ENCODE measurements at regions not wholly inside any gene's neighbourhood (a gene's known extent, or its start where the extent isn't known, plus 50 kb on each side); places are given as distances from the start of the nearest gene placed in this dataset.
"Not testable (repeated sequence)": the region's sequence is repeated elsewhere in the genome, so short reads cannot be mapped to it uniquely, and the experiment has no call there.

- H3K27ac ChIP-seq (ENCODE audit: low read depth, low read length): no peak overlapping the region
- 66 to 88% (median 86%) methylated on average over 3 of the region's 3 CpGs for WGBS, 3 donors
Measured at GRCh38 chr15:38642689-38643270, 78.2 kb upstream of the RASGRP1 start.

GRCh38 chr15:38644353-38644752 lies 79.7 kb upstream of the RASGRP1 start:
- H3K27ac ChIP-seq (ENCODE audit: low read depth, low read length): not testable (repeated sequence)
- WGBS, 3 donors: 84 to 96% (median 91%) methylated on average over 3 of the region's 3 CpGs

GRCh38 chr15:38646716-38647115 lies 82.1 kb upstream of the RASGRP1 start:
- no peak overlapping the region for H3K27ac ChIP-seq (ENCODE audit: low read depth, low read length)
- WGBS, 3 donors: 68 to 82% (median 76%) methylated on average over 3 of the region's 3 CpGs

- no peak overlapping the region for H3K27ac ChIP-seq (ENCODE audit: low read depth, low read length)
Measured at GRCh38 chr15:38647683-38648082, 83.1 kb upstream of the RASGRP1 start.

- WGBS, 3 donors: 59 to 75% (median 65%) methylated on average over 10 of the region's 10 CpGs
- no peak overlapping the region for H3K27ac ChIP-seq (ENCODE audit: low read depth, low read length)
Measured at GRCh38 chr15:38648121-38648843, 83.7 kb upstream of the RASGRP1 start.

- H3K27ac ChIP-seq (ENCODE audit: low read depth, low read length): no peak overlapping the region
Measured at GRCh38 chr15:38650384-38650783, 85.8 kb upstream of the RASGRP1 start.

- H3K27ac ChIP-seq (ENCODE audit: low read depth, low read length): no peak overlapping the region
- 45 to 88% (median 52%) methylated on average over 1 of the region's 1 CpG for WGBS, 3 donors
Measured at GRCh38 chr15:38650936-38651327, 86.3 kb upstream of the RASGRP1 start.

GRCh38 chr15:38651328-38652038 lies 86.9 kb upstream of the RASGRP1 start:
- no peak overlapping the region for H3K27ac ChIP-seq (ENCODE audit: low read depth, low read length)
- WGBS, 3 donors: 51 to 53% (median 52%) methylated on average over 11 of the region's 11 CpGs

- H3K27ac ChIP-seq (ENCODE audit: low read depth, low read length): no peak overlapping the region
- 87 to 89% (median 88%) methylated on average over 5 of the region's 5 CpGs for WGBS, 3 donors
Measured at GRCh38 chr15:38652183-38652794, 87.7 kb upstream of the RASGRP1 start.

- WGBS, 3 donors: 42 to 63% (median 48%) methylated on average over 6 of the region's 6 CpGs
Measured at GRCh38 chr15:38652998-38653397, 88.4 kb upstream of the RASGRP1 start.

GRCh38 chr15:38658431-38658830 lies 93.8 kb upstream of the RASGRP1 start:
- no peak overlapping the region for H3K27ac ChIP-seq (ENCODE audit: low read depth, low read length)
- WGBS, 3 donors: 76 to 81% (median 79%) methylated on average over 5 of the region's 5 CpGs

More at GRCh38 chr15:38652998-38653397, 88.4 kb upstream of the RASGRP1 start:
- H3K27ac ChIP-seq (ENCODE audit: low read depth, low read length): no peak overlapping the region

- WGBS, 3 donors: 76 to 86% (median 77%) methylated on average over 1 of the region's 1 CpG
- no peak overlapping the region for H3K27ac ChIP-seq (ENCODE audit: low read depth, low read length)
Measured at GRCh38 chr15:38660738-38661137, 96.1 kb upstream of the RASGRP1 start.

GRCh38 chr15:38662033-38662802 lies 97.6 kb upstream of the RASGRP1 start:
- no peak overlapping the region for H3K27ac ChIP-seq (ENCODE audit: low read depth, low read length)
- WGBS, 3 donors: 65 to 80% (median 67%) methylated on average over 5 of the region's 5 CpGs

GRCh38 chr15:38662805-38663204 lies 98.2 kb upstream of the RASGRP1 start:
- no peak overlapping the region for H3K27ac ChIP-seq (ENCODE audit: low read depth, low read length)
- WGBS, 3 donors: 84 to 88% (median 86%) methylated on average over 2 of the region's 2 CpGs

- no peak overlapping the region for H3K27ac ChIP-seq (ENCODE audit: low read depth, low read length)
- WGBS, 3 donors: 75 to 87% (median 86%) methylated on average over 3 of the region's 3 CpGs
Measured at GRCh38 chr15:38665586-38666305, 101.1 kb upstream of the RASGRP1 start.

GRCh38 chr15:38666865-38667510 lies 102.4 kb upstream of the RASGRP1 start:
- WGBS, 3 donors: 33 to 43% (median 37%) methylated on average over 4 of the region's 4 CpGs
- H3K27ac ChIP-seq (ENCODE audit: low read depth, low read length): no peak overlapping the region

Data from adipose tissue (tissue), 3 donors.